Adrenal gland (tissue), 5 donors: ENCODE measurements at regions not wholly inside any gene's neighbourhood (a gene's known extent, or its start where the extent isn't known, plus 50 kb on each side); places are given as distances from the start of the nearest gene placed in this dataset.

Experiments
- POLR2A ChIP-seq, 2 donors: fragments of 450-650 bp; IDR thresholded peaks; one replicate each; pipeline ENCODE4 v1.6.1; 2017; ENCODE audit warnings: antibody characterized with exemption in 2 of 2, mild to moderate bottlenecking in 2 of 2, moderate library complexity in 1 of 2
- TF ChIP-seq, protein P1 (sequence below), 6 experiments: fragments of 450-650 bp in 4 of 6; fragments of 200-600 bp in 2 of 6; sonication (generic) in 1 of 6; IDR thresholded peaks; 1 replicate in 5 of 6; 2 replicates in 1 of 6; pipeline versions ENCODE4 v1.5.1 to v1.8.0; 2016 to 2021; ENCODE audit warnings: antibody characterized with exemption in 6 of 6, mild to moderate bottlenecking in 2 of 6, moderate library complexity in 1 of 6
- donor health status: DM: no; HTN: no; CAD: no.

DNA sequence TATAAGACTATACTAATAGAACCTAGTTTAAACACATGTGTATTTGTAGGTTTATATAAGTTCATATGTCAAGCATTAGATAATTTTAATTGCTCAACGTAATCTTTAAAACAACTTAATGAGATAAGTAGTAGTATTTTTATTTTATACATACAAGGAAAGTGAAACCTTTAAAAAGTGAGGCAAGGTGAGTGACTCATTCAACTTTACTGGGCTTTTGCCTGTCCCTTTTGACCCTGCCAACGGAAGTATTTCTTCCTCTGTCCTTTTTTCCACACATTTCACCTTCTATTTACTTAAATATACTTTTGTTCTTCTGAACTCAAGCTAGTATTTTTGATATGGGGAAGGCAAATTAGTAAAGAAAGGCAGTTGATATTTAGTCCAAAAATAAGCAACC is 78.5 kb downstream of the KBTBD8 start:
- TF ChIP-seq, protein P1, sequence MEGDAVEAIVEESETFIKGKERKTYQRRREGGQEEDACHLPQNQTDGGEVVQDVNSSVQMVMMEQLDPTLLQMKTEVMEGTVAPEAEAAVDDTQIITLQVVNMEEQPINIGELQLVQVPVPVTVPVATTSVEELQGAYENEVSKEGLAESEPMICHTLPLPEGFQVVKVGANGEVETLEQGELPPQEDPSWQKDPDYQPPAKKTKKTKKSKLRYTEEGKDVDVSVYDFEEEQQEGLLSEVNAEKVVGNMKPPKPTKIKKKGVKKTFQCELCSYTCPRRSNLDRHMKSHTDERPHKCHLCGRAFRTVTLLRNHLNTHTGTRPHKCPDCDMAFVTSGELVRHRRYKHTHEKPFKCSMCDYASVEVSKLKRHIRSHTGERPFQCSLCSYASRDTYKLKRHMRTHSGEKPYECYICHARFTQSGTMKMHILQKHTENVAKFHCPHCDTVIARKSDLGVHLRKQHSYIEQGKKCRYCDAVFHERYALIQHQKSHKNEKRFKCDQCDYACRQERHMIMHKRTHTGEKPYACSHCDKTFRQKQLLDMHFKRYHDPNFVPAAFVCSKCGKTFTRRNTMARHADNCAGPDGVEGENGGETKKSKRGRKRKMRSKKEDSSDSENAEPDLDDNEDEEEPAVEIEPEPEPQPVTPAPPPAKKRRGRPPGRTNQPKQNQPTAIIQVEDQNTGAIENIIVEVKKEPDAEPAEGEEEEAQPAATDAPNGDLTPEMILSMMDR (IDR thresholded peaks at IDR 0.05) = no peak
- no peak for TF ChIP-seq POLR2A (IDR thresholded peaks at IDR 0.05)
